Stimulated activated CD8-positive, alpha-beta memory T cell treated with anti-CD3 and anti-CD28 coated beads, Interleukin-7, amount 100 ng/mL, for 4 hours (primary cell): ENCODE measurements at regions not wholly inside any gene's neighbourhood (a gene's known extent, or its start where the extent isn't known, plus 50 kb on each side); places are given as distances from the start of the nearest gene placed in this dataset.

ENCODE experiments used
- DNase-seq, 2 donors: peaks; one replicate each; pipeline ENCODE4 v3.0.0-alpha.2; 2020; ENCODE audit warnings: low read depth in 2 of 2

- DNase-seq, result no peak
These were observed 103.4 kb downstream of the QRFPR start for GRCh38 chr4:121277194-121278105.

DNA sequence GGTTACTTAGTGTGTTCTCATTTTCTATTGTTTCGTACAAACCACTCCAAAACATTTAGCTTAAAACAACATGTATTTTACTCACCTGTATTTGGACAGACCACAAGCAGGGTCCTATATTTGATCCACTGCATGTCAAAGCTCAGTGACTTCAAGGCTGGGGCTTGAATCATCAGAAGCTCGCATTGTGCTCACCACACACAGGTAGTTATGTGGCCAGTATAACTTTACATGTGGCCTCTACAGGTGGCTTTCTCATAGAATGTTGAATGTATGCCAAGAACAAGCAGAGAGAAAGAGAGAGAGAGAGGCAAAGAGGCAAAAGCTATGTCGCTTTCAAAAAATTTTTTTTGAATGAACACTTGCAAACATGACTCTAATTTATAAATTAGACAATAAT is 107.6 kb downstream of the QRFPR start:
- DNase-seq, result no peak

DNA sequence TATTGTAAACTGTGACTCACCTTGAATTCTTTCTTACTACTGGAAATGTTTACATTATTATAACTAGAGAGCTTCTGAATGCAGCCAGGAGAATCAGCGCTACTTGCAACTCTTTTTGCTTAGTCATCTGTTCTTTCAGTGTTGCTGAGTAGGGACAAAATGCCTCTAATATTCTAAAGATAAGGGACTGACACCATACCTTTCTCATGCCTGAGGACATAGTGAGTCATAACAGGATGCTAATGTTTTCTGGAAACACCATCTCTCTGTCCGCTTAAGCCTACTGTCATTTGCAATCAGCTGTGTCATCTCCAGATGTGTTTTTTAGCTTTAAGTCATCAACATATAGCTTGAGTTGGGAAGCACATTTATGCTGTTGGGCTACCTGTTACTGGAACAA is 108.3 kb downstream of the QRFPR start:
- DNase-seq, result no peak

DNA sequence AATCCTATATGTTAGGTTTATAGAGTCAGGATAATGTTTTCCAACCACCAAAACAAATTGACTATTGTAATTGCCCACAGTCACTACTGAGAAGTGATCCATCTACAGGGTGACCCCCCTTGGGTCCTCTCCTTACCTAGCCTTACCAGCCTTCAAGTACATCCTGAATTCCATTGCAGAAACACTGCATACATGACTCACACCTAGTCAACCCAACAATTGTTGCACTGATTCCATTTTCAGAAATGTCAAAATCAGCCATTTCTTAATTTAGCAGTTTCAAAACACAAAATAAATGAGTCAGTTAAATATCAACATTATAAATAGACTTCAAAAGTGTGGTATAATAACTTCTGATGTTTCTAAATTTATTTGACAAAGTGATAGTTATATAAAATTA is 106.3 kb upstream of the TNIP3 start:
- no peak for DNase-seq

- DNase-seq, result no peak
These were observed 104.9 kb upstream of the TNIP3 start for GRCh38 chr4:121269001-121269400.

GRCh38 chr4:121266982-121267381 is 102.9 kb upstream of the TNIP3 start:
- DNase-seq, result no peak

DNA sequence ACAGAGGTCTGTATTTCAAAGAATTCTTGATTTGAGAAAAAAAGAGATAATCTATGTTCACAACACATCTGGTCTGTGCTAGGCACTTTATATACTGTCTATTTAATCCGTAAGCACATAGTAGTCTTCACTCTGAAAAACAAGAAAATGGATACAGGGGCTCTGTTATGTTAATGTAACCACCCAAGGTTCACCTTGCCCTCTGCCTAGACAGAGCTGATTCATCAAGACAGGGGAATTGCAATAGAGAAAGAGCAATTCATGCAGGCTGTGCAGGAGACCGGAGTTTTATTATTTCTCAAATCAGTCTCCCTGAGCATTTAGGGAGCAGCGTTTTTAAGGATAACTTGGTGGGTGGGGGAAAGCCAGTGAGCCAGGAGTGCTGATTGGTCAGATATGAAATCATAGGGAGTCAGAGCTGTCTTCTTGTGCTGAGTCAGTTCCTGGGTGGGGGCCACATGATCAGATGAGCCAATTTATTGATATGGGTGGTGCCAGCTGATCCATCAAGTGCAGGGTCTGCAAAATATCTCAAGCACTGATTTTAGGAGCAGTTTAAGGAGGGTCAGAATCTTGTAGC is 92.9 kb upstream of the TNIP3 start:
- DNase-seq, result no peak

- DNase-seq, result peak; percentile 38 to 44
These were observed 92.0 kb upstream of the TNIP3 start for GRCh38 chr4:121255986-121256750.

DNA sequence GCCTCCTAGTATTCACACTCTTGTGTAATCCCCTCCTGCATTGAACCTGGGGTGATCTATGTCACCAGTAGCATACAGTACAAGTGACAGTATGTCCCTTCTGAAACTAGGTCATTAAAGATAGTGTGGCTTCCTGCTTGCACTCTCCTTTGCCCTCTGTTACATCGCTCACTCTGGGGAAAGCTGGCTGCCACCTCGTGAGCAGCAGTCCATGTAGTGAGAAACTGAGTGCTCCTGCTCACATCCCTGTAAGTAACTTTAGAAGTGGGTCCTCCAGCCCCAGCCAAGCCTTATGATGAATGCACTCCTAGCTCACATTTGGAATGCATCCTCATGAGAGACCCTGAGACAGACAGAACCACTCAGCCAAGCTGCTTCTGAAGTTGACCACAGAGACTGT is 89.8 kb upstream of the TNIP3 start:
- DNase-seq, result no peak

- peak; percentile 24 to 35 for DNase-seq
These were observed 88.2 kb upstream of the TNIP3 start for GRCh38 chr4:121252224-121252806.

DNA sequence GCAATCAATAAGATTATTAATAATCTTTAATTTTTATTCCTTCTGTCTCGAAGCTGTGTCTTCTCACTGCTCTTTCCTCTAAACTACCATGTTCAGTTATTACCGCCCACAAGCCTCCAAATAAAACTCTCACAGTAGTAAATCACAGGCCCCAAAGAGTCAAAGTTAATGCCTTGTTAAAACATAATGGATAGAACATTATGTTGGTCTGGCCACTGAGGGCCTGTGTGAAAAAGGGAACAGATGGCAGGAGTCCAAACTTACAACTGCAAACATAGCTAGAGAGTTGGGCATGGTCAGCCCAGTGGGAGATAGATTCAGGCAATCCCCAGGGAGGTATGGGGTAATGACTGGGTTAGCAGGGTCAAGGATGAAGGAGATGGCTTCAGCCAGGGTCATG is 84.6 kb upstream of the TNIP3 start:
- no peak for DNase-seq

GRCh38 chr4:121246698-121247097 is 82.6 kb upstream of the TNIP3 start:
- DNase-seq, result no peak

DNA sequence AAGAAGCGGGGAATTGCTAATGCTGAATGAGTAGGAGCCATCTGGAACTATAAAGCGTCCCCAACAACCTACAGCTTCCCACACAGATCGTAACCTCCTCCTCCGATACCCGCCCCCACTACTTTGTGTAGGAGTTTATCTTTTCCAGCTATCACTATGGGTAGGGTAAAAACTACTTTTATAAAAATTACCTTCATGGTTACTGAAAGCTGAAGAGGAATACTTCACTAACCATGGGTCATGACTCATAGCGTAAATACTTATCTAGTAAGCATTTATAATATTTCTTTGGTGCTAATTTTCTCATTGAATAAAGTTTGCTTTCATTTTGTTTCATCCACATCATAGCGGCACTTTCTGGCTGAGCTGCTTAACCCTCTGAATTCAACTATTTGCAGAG is 79.4 kb upstream of the TNIP3 start:
- DNase-seq, result peak in 1 of 2 donors; percentile 13

DNA sequence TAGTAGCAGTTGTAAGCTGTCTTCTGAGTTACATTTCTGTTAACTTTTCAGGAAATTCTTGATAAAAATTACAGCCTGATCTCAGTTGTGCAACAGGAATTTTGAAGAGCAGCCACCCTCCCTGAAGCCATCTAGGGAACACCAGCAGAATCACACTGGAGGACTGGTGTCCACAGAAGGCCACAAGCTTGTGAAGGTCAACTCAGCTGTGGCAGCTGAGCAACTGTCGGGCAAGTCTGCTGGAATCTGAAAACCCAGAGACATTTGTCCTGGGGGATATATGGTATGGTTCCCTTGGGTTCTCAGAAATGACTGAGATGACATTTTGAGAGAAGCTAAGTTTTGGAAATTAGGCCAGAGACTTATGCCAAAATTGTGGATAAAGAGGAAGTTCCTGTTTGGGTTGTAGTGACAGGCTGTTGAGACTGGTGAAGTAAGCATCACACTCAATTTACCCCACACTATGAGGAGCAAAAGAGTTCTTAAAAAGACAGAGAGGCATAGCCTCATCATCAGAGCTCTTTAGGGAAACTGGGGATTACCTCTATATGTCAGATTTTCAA is 78.1 kb upstream of the TNIP3 start:
- DNase-seq, result no peak

DNA sequence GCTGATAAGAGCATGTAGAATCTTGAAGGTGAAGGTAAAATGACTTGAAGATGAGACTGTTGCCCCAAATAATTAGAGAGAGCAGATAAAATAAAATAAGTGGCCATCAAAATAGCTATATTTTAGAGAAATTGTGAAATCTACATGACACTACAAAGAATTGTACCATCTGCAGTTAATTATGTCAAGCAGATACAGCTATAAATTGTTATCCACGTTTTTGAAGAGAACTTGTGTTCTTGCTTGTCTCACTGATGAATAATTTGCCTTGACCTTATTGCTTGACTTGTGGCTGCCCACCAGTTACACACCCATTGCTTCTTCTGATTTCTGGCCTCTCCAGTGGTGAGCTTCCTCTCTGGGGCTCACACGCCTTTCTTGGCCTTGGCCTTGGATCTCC is 75.8 kb upstream of the TNIP3 start:
- no peak for DNase-seq

DNA sequence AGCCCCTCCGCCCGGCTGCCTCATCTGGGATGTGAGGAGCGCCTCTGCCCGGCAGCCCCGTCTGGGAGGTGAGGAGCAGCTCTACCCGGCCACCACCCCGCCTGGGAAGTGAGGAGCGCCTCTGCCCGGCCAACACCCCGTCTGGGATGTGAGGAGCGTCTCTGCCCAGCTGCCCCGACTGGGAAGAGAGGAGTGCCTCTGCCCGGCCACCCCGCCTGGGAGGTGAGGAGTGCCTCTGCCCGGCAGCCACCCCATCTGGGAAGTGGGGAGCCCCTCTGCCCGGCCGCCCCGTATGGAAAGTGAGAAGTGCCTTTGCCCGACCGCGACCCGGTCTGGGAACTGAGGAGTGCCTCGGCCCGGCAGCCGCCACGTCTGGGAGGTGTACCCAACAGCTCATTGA is 74.3 kb upstream of the TNIP3 start:
- DNase-seq, result no peak

- DNase-seq, result no peak
These were observed 72.9 kb upstream of the TNIP3 start for GRCh38 chr4:121237069-121237399.

GRCh38 chr4:121236353-121237068 is 72.4 kb upstream of the TNIP3 start:
- DNase-seq, result no peak

GRCh38 chr4:121233982-121234381 is 69.9 kb upstream of the TNIP3 start:
- DNase-seq, result no peak

DNA sequence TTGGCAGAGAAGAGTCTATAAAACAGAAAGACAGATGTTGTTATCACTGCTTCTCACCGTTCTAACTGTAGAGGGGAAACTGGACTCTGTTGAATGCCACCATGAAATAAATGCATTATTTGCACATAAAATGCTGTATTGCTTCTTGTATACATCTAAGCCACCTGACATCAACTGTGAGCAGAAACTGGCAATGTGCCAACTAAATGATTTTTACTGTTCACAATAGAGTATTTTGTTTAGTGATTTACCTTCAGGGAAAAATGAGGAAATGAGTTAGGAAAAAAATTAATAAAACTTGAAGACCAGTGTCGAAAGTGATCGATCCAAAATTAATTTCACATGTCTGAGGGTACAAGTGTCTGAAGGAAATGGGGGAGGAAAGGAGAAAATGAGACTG is 65.9 kb upstream of the TNIP3 start:
- no peak for DNase-seq

DNA sequence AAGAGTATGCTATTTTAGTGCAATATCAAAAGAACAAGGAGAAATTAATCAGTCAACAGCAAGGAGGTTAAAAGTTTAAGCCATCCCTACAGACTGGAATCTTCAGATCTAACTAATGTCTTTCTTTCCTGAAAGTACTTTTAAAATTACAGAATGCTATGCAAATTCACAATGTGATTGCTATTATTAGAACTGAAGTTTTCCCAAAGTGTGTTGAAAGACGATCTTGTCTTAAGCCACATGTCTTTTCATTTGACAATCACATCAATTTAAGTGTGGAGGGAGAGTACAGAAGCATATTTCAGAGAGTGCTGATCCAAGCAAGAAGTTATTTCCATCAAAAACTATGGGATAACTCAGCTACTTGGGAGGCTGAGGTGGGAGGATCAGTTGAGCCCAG is 64.7 kb upstream of the TNIP3 start:
- no peak for DNase-seq
